CD14-positive monocyte (primary cell): ENCODE measurements at regions not wholly inside any gene's neighbourhood (a gene's known extent, or its start where the extent isn't known, plus 50 kb on each side); places are given as distances from the start of the nearest gene placed in this dataset.
A peak's percentile ranks its signal among the peaks of the same experiment; 100 is the strongest.

Experiments used
- DNase-seq, 3 donors: peaks; one replicate each; pipeline ENCODE4 v3.0.0-alpha.2; 2011 to 2022
- H2AFZ ChIP-seq: 2 replicates; pipeline ENCODE4 v1.6.0; 2012; ENCODE audit warnings: mild to moderate bottlenecking, low read depth, low read length, inconsistent platforms; ENCODE audit not compliant: insufficient read depth, poor library complexity, severe bottlenecking
- H3K27ac ChIP-seq, 2 donors: 1 replicate in 1 of 2; 2 replicates in 1 of 2; pipeline ENCODE4 v1.5.1; 2012 to 2013; ENCODE audit warnings: low read length in 2 of 2, control low read depth in 1 of 2, inconsistent platforms in 1 of 2, low read depth in 1 of 2, mild to moderate bottlenecking in 1 of 2
- H3K27me3 ChIP-seq, 2 donors: one replicate each; pipeline versions ENCODE4 v1.6.0 to v1.6.1; 2011 to 2013; ENCODE audit warnings: low read length in 2 of 2; ENCODE audit not compliant: control insufficient read depth in 2 of 2, insufficient read depth in 2 of 2
- H3K36me3 ChIP-seq, 2 donors: replicated peaks in 1 of 2; 1 replicate in 1 of 2; 2 replicates in 1 of 2; pipeline versions ENCODE4 v1.5.1 to v1.6.1; 2012 to 2013; ENCODE audit warnings: low read length in 2 of 2, control low read depth in 1 of 2, inconsistent platforms in 1 of 2, mild to moderate bottlenecking in 1 of 2; ENCODE audit not compliant: insufficient read depth in 2 of 2, control insufficient read depth in 1 of 2
- H3K4me1 ChIP-seq, 2 donors: 1 replicate in 1 of 2; 2 replicates in 1 of 2; pipeline versions ENCODE4 v1.5.1 to v1.6.1; 2012 to 2013; ENCODE audit warnings: low read length in 2 of 2, control low read depth in 1 of 2, inconsistent platforms in 1 of 2, mild to moderate bottlenecking in 1 of 2, moderate library complexity in 1 of 2; ENCODE audit not compliant: insufficient read depth in 2 of 2, control insufficient read depth in 1 of 2
- H3K4me2 ChIP-seq: replicated peaks from 2 replicates; pipeline ENCODE3; 2012; ENCODE audit warnings: low read length, moderate library complexity, mild to moderate bottlenecking; ENCODE audit not compliant: poor library complexity, severe bottlenecking; ENCODE audit errors: extremely low read depth
- H3K4me3 ChIP-seq, 3 experiments: fragments of 200-600 bp in 1 of 3; sonication (generic) in 1 of 3; replicated peaks in 1 of 3; 1 replicate in 2 of 3; 2 replicates in 1 of 3; pipeline ENCODE4 v1.5.1; 2011 to 2013; ENCODE audit warnings: low read length in 3 of 3, mild to moderate bottlenecking in 3 of 3, control low read depth in 2 of 3, low read depth in 2 of 3, inconsistent platforms in 1 of 3, moderate library complexity in 1 of 3
- H3K79me2 ChIP-seq: 2 replicates; pipeline ENCODE4 v1.6.0; 2012; ENCODE audit warnings: mild to moderate bottlenecking, control low read depth, inconsistent platforms, low read length, moderate library complexity; ENCODE audit not compliant: insufficient read depth
- H3K9ac ChIP-seq: 2 replicates; pipeline ENCODE4 v1.6.0; 2017; ENCODE audit warnings: low read length, mild to moderate bottlenecking; ENCODE audit not compliant: insufficient read depth, poor library complexity, severe bottlenecking
- H3K9me3 ChIP-seq, 2 donors: replicated peaks in 1 of 2; 1 replicate in 1 of 2; 2 replicates in 1 of 2; pipeline versions ENCODE4 v1.5.1 to v1.6.1; 2012 to 2013; ENCODE audit warnings: low read length in 2 of 2, control low read depth in 1 of 2; ENCODE audit not compliant: control insufficient read depth in 1 of 2, insufficient read depth in 1 of 2
- H4K20me1 ChIP-seq: 2 replicates; pipeline ENCODE4 v1.6.0; 2012; ENCODE audit warnings: mild to moderate bottlenecking, low read length, control low read depth, moderate library complexity; ENCODE audit not compliant: insufficient read depth
- H3K27ac Mint-ChIP-seq, 7 donors: one replicate each; pipeline ENCODE4 v1.8.0; 2020; ENCODE audit warnings: mild to moderate bottlenecking in 7 of 7, mixed read lengths in 7 of 7, moderate library complexity in 6 of 7, inconsistent platforms in 2 of 7
- H3K27me3 Mint-ChIP-seq, 3 donors: one replicate each; pipeline ENCODE4 v1.8.0; 2021 to 2022; ENCODE audit warnings: low read depth in 3 of 3, mild to moderate bottlenecking in 3 of 3, mixed read lengths in 3 of 3, moderate library complexity in 3 of 3, inconsistent platforms in 1 of 3
- H3K36me3 Mint-ChIP-seq, 2 donors: one replicate each; pipeline ENCODE4 v1.8.0; 2020; ENCODE audit warnings: mixed read lengths in 2 of 2, inconsistent platforms in 1 of 2, mild to moderate bottlenecking in 1 of 2
- H3K4me1 Mint-ChIP-seq: one replicate; pipeline ENCODE4 v1.8.0; 2020; ENCODE audit warnings: mild to moderate bottlenecking, mixed read lengths
- H3K4me3 Mint-ChIP-seq, 2 donors: one replicate each; pipeline ENCODE4 v1.8.0; 2020; ENCODE audit warnings: mild to moderate bottlenecking in 2 of 2, mixed read lengths in 2 of 2, moderate library complexity in 1 of 2
- H3K9me3 Mint-ChIP-seq, 7 donors: one replicate each; pipeline ENCODE4 v1.8.0; 2020 to 2022; ENCODE audit warnings: mixed read lengths in 7 of 7, mild to moderate bottlenecking in 6 of 7, moderate library complexity in 6 of 7, inconsistent platforms in 2 of 7
- WGBS: methylation state at CpG from one replicate; pipeline ENCODE4 v1.1.5; 2013; ENCODE audit warnings: missing lambda C conversion rate; ENCODE audit not compliant: insufficient coverage; 5-methylcytosine and 5-hydroxymethylcytosine counted together
- intact Hi-C, 2 donors: fragments of 100-400 bp; cut with micrococcal nuclease; formaldehyde crosslinking; loops; one replicate each; pipeline versions ENCODE4 v1.15.0 to v1.15.1; 2023
- TF ChIP-seq, protein P1 (sequence below): fragments of 200-600 bp; IDR thresholded peaks from one replicate; pipeline ENCODE4 v1.8.0; 2022; ENCODE audit warnings: antibody characterized with exemption, mild to moderate bottlenecking

- H4K20me1 ChIP-seq, result no peaks in the 10 kb centered on the region
- H3K9ac ChIP-seq, result no peak overlapping the region
- Mint-ChIP-seq H3K9me3 (peaks cover 4 to 25% (median 13%) of the 10 kb centered on the region in 7 donors), H3K27me3 (peaks cover 0 to 2% (median 0%) of the 10 kb centered on the region in 3 donors), H3K4me3 (no peak overlapping the region), H3K4me1 (peaks cover 9% of the 10 kb centered on the region), H3K27ac (peak overlapping the region in 3 of 7 donors; percentile 4 to 70 (median 61)), H3K36me3 (peaks cover 11 to 16% of the 10 kb centered on the region in 2 donors)
- H3K4me1 ChIP-seq, result peaks cover 0 to 6% of the 10 kb centered on the region in 2 donors
- no peaks in the 10 kb centered on the region for H3K79me2 ChIP-seq
- intact Hi-C loops, result no loop called here
- no peaks in the 10 kb centered on the region for H3K27me3 ChIP-seq
- no peak for DNase-seq
- H2AFZ ChIP-seq, result no peak overlapping the region
- WGBS, result no CpG with 5 or more reads among the region's 2 CpGs
- TF ChIP-seq, protein P1, sequence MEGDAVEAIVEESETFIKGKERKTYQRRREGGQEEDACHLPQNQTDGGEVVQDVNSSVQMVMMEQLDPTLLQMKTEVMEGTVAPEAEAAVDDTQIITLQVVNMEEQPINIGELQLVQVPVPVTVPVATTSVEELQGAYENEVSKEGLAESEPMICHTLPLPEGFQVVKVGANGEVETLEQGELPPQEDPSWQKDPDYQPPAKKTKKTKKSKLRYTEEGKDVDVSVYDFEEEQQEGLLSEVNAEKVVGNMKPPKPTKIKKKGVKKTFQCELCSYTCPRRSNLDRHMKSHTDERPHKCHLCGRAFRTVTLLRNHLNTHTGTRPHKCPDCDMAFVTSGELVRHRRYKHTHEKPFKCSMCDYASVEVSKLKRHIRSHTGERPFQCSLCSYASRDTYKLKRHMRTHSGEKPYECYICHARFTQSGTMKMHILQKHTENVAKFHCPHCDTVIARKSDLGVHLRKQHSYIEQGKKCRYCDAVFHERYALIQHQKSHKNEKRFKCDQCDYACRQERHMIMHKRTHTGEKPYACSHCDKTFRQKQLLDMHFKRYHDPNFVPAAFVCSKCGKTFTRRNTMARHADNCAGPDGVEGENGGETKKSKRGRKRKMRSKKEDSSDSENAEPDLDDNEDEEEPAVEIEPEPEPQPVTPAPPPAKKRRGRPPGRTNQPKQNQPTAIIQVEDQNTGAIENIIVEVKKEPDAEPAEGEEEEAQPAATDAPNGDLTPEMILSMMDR, result no peak
- no peaks in the 10 kb centered on the region for H3K36me3 ChIP-seq
- H3K9me3 ChIP-seq, result no peaks in the 10 kb centered on the region
- H3K27ac ChIP-seq, result peak overlapping the region in 1 of 2 donors; percentile 21
- no peak overlapping the region for H3K4me3 ChIP-seq
- H3K4me2 ChIP-seq, result no peak overlapping the region
Measured at GRCh38 chr11:14593671-14594070, 49.9 kb upstream of the PDE3B start.
